ENCODE measurements at regions not wholly inside any gene's neighbourhood (a gene's known extent, or its start where the extent isn't known, plus 50 kb on each side); places are given as distances from the start of the nearest gene placed in this dataset.

- DNase-seq (ENCODE audit: low spot score), result no peak
Measured at GRCh38 chr3:141669434-141669833, 68.7 kb upstream of the RNF7 start.

- DNase-seq (ENCODE audit: low spot score), result no peak
Measured at GRCh38 chr3:141677701-141678100, 60.4 kb upstream of the RNF7 start.

- DNase-seq (ENCODE audit: low spot score), result peak; percentile 89
Measured at GRCh38 chr3:141680620-141681389, 57.3 kb upstream of the RNF7 start.

- DNase-seq (ENCODE audit: low spot score), result no peak
Measured at GRCh38 chr3:141681390-141681780, 56.7 kb upstream of the RNF7 start.

GRCh38 chr3:141682007-141682406 is 56.1 kb upstream of the RNF7 start:
- DNase-seq (ENCODE audit: low spot score), result no peak

GRCh38 chr3:141682921-141683320 is 55.2 kb upstream of the RNF7 start:
- no peak for DNase-seq (ENCODE audit: low spot score)

- no peak for DNase-seq (ENCODE audit: low spot score)
Measured at GRCh38 chr3:141684758-141685157, 53.3 kb upstream of the RNF7 start.

GRCh38 chr3:141686466-141687291 is 51.4 kb upstream of the RNF7 start:
- peak; percentile 65 for DNase-seq (ENCODE audit: low spot score)
